Body of pancreas (tissue), 4 donors: ENCODE measurements at regions not wholly inside any gene's neighbourhood (a gene's known extent, or its start where the extent isn't known, plus 50 kb on each side); places are given as distances from the start of the nearest gene placed in this dataset.

Experiments used
- CTCF ChIP-seq, 7 experiments: fragments of 450-650 bp in 4 of 7; fragments of 200-600 bp in 3 of 7; sonication (generic) in 3 of 7; IDR thresholded peaks; one replicate each; pipeline ENCODE4 v1.5.1; 2016 to 2019; ENCODE audit warnings: antibody characterized with exemption in 7 of 7
- POLR2A ChIP-seq, 3 donors: fragments of 450-650 bp; IDR thresholded peaks; one replicate each; pipeline ENCODE4 v1.6.1; 2016; ENCODE audit warnings: antibody characterized with exemption in 3 of 3, mild to moderate bottlenecking in 2 of 3

GRCh38 chr6:971981-972640, 279.2 kb upstream of the EXOC2 start:
- TF ChIP-seq CTCF (IDR thresholded peaks at IDR 0.05) (no peak), POLR2A (IDR thresholded peaks at IDR 0.05) (no peak)
